ENCODE measurements at regions not wholly inside any gene's neighbourhood (a gene's known extent, or its start where the extent isn't known, plus 50 kb on each side); places are given as distances from the start of the nearest gene placed in this dataset.

DNA sequence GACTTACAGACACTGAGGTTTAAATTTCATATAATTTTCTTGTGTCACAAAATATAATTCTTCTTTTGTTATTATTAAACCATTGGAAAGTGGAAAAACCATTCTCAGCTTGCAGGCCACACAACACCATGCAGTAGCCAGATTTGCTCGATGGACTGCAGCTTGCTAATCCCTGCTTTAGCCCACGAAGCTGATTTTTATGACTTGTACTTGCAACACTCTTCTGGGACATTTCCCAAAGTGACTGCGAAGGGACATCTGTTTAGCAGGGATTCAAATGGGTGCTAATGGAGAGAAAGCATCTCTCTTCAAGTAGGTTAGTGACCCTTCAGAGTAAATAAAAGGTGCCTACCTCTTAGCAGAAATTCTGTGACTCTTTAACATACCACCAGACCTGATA, 304.6 kb upstream of the ZFP64 start:
- Histone ChIP-seq H3K9ac (ENCODE audit: insufficient read depth, low read depth, low read length) (no peak overlapping the region), H3K4me3 (replicated peaks in 1 of 3; ENCODE audit: insufficient read depth in 1 of 3, low read depth in 2 of 3, low read length in 3 of 3) (no peak overlapping the region), H3K79me2 (ENCODE audit: insufficient read depth, low read length) (no peaks in the 10 kb centered on the region), H3K27me3 (ENCODE audit: control insufficient read depth in 1 of 2, insufficient read depth in 2 of 2, low read length in 2 of 2) (no peaks in the 10 kb centered on the region), H3K27ac (ENCODE audit: extremely low read length, insufficient read depth, low read length) (no peak overlapping the region), H3K4me1 (ENCODE audit: insufficient read depth, low read length) (no peaks in the 10 kb centered on the region), H3K36me3 (replicated peaks in 1 of 2; ENCODE audit: control insufficient read depth in 1 of 2, insufficient read depth in 2 of 2, low read length in 2 of 2) (no peaks in the 10 kb centered on the region), H4K20me1 (ENCODE audit: insufficient read depth, low read length) (no peaks in the 10 kb centered on the region), H2AFZ (ENCODE audit: low read length) (no peak overlapping the region), H3K4me2 (ENCODE audit: low read depth, low read length) (no peak overlapping the region), H3K9me3 (ENCODE audit: low read length) (no peaks in the 10 kb centered on the region)
- FAIRE-seq (no peak), DNase-seq (ENCODE audit: low spot score) (no peak), ATAC-seq (no peak)
- POLR2A ChIA-PET: no interaction called here
- CTCF ChIA-PET (ENCODE audit: low intra/inter-chr PET ratio, low total read pairs): no interaction called here
- in situ Hi-C loops (cut with HindIII; ENCODE audit: extremely low pct_ligation_motif_present, low pct_unique_long_range_greater_than_20kb): no loop called here
- BruUV-seq (replicated peaks): no TSS peak
- TF ChIP-seq, protein P1, sequence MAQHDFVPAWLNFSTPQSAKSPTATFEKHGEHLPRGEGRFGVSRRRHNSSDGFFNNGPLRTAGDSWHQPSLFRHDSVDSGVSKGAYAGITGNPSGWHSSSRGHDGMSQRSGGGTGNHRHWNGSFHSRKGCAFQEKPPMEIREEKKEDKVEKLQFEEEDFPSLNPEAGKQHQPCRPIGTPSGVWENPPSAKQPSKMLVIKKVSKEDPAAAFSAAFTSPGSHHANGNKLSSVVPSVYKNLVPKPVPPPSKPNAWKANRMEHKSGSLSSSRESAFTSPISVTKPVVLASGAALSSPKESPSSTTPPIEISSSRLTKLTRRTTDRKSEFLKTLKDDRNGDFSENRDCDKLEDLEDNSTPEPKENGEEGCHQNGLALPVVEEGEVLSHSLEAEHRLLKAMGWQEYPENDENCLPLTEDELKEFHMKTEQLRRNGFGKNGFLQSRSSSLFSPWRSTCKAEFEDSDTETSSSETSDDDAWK (CRISPR knock-in tag; IDR thresholded peaks at IDR 0.05): no peak
- TF ChIP-seq ASH2L (IDR thresholded peaks at IDR 0.05; ENCODE audit: insufficient read length, low read depth, low read length): no peak
- TF ChIP-seq FOXK2 (IDR thresholded peaks at IDR 0.05): no peak
- no peak for TF ChIP-seq ZNF230 (CRISPR knock-in tag; IDR thresholded peaks at IDR 0.05)
- no peak for TF ChIP-seq ZNF547 (CRISPR knock-in tag; IDR thresholded peaks at IDR 0.05)
- no peak for TF ChIP-seq TEAD2 (CRISPR knock-in tag; IDR thresholded peaks at IDR 0.05)
- TF ChIP-seq ZNF883 (CRISPR knock-in tag; IDR thresholded peaks at IDR 0.05; ENCODE audit: not compliant biosample characterization): no peak
- TF ChIP-seq ZNF446 (CRISPR knock-in tag; IDR thresholded peaks at IDR 0.05): no peak
- TF ChIP-seq, protein P2, sequence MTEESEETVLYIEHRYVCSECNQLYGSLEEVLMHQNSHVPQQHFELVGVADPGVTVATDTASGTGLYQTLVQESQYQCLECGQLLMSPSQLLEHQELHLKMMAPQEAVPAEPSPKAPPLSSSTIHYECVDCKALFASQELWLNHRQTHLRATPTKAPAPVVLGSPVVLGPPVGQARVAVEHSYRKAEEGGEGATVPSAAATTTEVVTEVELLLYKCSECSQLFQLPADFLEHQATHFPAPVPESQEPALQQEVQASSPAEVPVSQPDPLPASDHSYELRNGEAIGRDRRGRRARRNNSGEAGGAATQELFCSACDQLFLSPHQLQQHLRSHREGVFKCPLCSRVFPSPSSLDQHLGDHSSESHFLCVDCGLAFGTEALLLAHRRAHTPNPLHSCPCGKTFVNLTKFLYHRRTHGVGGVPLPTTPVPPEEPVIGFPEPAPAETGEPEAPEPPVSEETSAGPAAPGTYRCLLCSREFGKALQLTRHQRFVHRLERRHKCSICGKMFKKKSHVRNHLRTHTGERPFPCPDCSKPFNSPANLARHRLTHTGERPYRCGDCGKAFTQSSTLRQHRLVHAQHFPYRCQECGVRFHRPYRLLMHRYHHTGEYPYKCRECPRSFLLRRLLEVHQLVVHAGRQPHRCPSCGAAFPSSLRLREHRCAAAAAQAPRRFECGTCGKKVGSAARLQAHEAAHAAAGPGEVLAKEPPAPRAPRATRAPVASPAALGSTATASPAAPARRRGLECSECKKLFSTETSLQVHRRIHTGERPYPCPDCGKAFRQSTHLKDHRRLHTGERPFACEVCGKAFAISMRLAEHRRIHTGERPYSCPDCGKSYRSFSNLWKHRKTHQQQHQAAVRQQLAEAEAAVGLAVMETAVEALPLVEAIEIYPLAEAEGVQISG (CRISPR knock-in tag; IDR thresholded peaks at IDR 0.05): no peak
- TF ChIP-seq ZNF317 (CRISPR knock-in tag; IDR thresholded peaks at IDR 0.05): no peak
- no peak for TF ChIP-seq ZNF749 (CRISPR knock-in tag; IDR thresholded peaks at IDR 0.05; ENCODE audit: borderline replicate concordance)
- no peak for TF ChIP-seq PHF20 (CRISPR knock-in tag; IDR thresholded peaks at IDR 0.05)
- no peak for TF ChIP-seq ZNF83 (CRISPR knock-in tag; IDR thresholded peaks at IDR 0.05; ENCODE audit: borderline replicate concordance)
- TF ChIP-seq, protein P3, sequence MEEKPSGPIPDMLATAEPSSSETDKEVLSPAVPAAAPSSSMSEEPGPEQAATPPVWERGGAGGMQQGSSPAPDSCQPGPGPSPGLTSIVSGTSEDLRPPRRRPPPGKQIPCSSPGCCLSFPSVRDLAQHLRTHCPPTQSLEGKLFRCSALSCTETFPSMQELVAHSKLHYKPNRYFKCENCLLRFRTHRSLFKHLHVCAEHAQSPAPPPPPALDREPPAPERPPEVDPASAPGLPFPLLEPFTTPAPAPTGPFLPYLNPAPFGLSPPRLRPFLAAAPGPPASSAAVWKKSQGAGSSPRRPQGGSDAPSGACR (CRISPR knock-in tag; IDR thresholded peaks at IDR 0.05): no peak
- no peak for TF ChIP-seq NR2F1 (CRISPR knock-in tag; IDR thresholded peaks at IDR 0.05)
- no peak for TF ChIP-seq HHEX (CRISPR knock-in tag; IDR thresholded peaks at IDR 0.05)
- no peak for TF ChIP-seq TEAD3 (CRISPR knock-in tag; optimal IDR thresholded peaks at IDR 0.05; ENCODE audit: borderline replicate concordance)
- TF ChIP-seq TOPORS (CRISPR knock-in tag; IDR thresholded peaks at IDR 0.05): no peak
- no peak for TF ChIP-seq ZNF598 (CRISPR knock-in tag; IDR thresholded peaks at IDR 0.05; ENCODE audit: borderline replicate concordance)
- TF ChIP-seq, protein P4, sequence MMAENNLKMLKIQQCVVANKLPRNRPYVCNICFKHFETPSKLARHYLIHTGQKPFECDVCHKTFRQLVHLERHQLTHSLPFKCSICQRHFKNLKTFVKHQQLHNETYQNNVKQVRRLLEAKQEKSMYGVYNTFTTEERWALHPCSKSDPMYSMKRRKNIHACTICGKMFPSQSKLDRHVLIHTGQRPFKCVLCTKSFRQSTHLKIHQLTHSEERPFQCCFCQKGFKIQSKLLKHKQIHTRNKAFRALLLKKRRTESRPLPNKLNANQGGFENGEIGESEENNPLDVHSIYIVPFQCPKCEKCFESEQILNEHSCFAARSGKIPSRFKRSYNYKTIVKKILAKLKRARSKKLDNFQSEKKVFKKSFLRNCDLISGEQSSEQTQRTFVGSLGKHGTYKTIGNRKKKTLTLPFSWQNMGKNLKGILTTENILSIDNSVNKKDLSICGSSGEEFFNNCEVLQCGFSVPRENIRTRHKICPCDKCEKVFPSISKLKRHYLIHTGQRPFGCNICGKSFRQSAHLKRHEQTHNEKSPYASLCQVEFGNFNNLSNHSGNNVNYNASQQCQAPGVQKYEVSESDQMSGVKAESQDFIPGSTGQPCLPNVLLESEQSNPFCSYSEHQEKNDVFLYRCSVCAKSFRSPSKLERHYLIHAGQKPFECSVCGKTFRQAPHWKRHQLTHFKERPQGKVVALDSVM (CRISPR knock-in tag; IDR thresholded peaks at IDR 0.05): no peak
- 22% methylated on average over 3 of the region's 3 CpGs for WGBS (ENCODE audit: low lambda C conversion rate)
- intact Hi-C loops (cut with micrococcal nuclease; ENCODE audit: unreplicated experiment): no loop called here
